NCI-H1092 (cell line): ENCODE measurements at regions not wholly inside any gene's neighbourhood (a gene's known extent, or its start where the extent isn't known, plus 50 kb on each side); places are given as distances from the start of the nearest gene placed in this dataset.

Source experiments
- DNase-seq: peaks from one replicate; lab custom pipeline; 2025; lab: John Stamatoyannopoulos, UW

GRCh38 chr3:83513677-83514076 lies 1445.1 kb upstream of the CADM2 start:
- DNase-seq, result no peak

- DNase-seq, result no peak
These were observed 1444.5 kb upstream of the CADM2 start for GRCh38 chr3:83514130-83514914.

- no peak for DNase-seq
These were observed 1443.7 kb upstream of the CADM2 start for GRCh38 chr3:83515123-83515522.

- DNase-seq, result peak; percentile 11
These were observed 1435.2 kb upstream of the CADM2 start for GRCh38 chr3:83523470-83524073.

- DNase-seq, result no peak
These were observed 1433.9 kb upstream of the CADM2 start for GRCh38 chr3:83524901-83525300.

- no peak for DNase-seq
These were observed 1399.7 kb upstream of the CADM2 start for GRCh38 chr3:83559082-83559481.

GRCh38 chr3:83567935-83568334 lies 1390.9 kb upstream of the CADM2 start:
- no peak for DNase-seq

- no peak for DNase-seq
These were observed 1377.2 kb upstream of the CADM2 start for GRCh38 chr3:83581546-83581945.

- no peak for DNase-seq
These were observed 1357.1 kb upstream of the CADM2 start for GRCh38 chr3:83601704-83602103.

- no peak for DNase-seq
These were observed 1336.3 kb upstream of the CADM2 start for GRCh38 chr3:83622526-83622925.

- DNase-seq, result peak; percentile 0
These were observed 1333.5 kb upstream of the CADM2 start for GRCh38 chr3:83625261-83625660.

- DNase-seq, result no peak
These were observed 1330.3 kb upstream of the CADM2 start for GRCh38 chr3:83628471-83628870.

- no peak for DNase-seq
These were observed 1326.3 kb upstream of the CADM2 start for GRCh38 chr3:83632526-83632925.

GRCh38 chr3:83633758-83634157 lies 1325.0 kb upstream of the CADM2 start:
- DNase-seq, result no peak

GRCh38 chr3:83649692-83650091 lies 1309.1 kb upstream of the CADM2 start:
- DNase-seq, result no peak

- no peak for DNase-seq
These were observed 1303.7 kb upstream of the CADM2 start for GRCh38 chr3:83655083-83655482.

GRCh38 chr3:83662381-83662960 lies 1296.3 kb upstream of the CADM2 start:
- DNase-seq, result no peak

GRCh38 chr3:83670416-83670815 lies 1288.4 kb upstream of the CADM2 start:
- DNase-seq, result no peak

- DNase-seq, result no peak
These were observed 1274.7 kb upstream of the CADM2 start for GRCh38 chr3:83683937-83684598.

GRCh38 chr3:83706669-83707068 lies 1252.1 kb upstream of the CADM2 start:
- no peak for DNase-seq

- DNase-seq, result no peak
These were observed 1243.5 kb upstream of the CADM2 start for GRCh38 chr3:83715307-83715706.

GRCh38 chr3:83729576-83729975 lies 1229.2 kb upstream of the CADM2 start:
- DNase-seq, result no peak

GRCh38 chr3:83734656-83735055 lies 1224.1 kb upstream of the CADM2 start:
- DNase-seq, result no peak
